ENCODE measurements at regions not wholly inside any gene's neighbourhood (a gene's known extent, or its start where the extent isn't known, plus 50 kb on each side); places are given as distances from the start of the nearest gene placed in this dataset.

DNA sequence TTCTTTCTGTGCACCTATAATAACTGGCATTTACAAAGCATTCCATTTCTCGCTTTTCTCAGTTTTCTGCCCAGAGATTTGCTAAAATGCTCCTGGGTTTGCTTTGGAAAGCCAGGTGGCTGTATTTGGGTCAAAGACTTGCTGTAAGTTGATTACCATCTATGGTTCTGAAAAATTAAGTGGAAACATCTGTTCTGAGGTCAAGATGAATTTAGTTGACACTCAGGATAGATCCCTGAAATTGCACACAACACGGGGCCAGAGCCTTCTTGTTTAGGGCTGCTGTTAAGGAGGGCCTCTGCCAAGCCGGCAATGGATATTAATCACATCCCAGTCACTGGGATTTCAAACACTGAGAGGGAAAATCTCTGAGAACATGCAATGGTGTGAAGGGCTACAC lies 111.6 kb upstream of the GLI3 start:
- no peak for DNase-seq

DNA sequence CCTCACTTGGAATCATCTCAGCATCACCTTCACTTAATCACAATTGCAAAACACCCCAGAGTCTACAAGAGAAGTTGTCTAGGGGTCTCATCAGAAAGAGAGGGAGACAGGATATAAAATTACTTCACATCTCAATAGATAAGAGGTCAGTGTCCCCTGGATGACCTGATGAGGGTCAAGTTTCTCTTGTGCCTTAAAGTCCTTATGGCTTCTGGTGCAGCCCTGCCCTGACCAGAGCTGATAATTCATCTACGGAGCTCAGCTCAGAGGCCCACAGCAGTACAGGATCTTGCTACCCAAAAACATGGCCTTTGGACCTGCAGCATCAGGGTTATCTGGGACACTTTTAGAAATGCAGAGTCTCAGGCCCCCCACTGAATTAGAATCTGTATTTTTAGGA lies 111.1 kb upstream of the GLI3 start:
- DNase-seq = no peak

DNA sequence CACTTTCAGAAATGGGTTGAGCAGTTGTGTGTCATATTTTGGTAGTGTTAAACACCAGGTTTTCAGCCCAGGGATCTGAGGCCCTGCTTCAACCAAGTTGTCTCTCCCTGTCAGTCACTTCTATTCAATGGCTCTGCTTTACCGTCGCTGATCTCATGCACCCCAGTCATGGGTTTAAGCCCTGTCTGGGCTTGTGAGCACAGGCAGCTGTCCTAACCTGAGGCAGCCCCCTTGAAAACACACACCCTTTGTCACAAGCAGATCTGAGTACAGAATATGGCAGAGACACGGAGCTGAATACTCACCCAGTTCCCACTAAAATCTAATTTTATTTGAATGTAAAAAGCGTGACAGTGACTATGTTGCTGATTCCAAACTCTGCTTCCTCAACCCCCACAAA lies 110.6 kb upstream of the GLI3 start:
- DNase-seq = no peak

DNA sequence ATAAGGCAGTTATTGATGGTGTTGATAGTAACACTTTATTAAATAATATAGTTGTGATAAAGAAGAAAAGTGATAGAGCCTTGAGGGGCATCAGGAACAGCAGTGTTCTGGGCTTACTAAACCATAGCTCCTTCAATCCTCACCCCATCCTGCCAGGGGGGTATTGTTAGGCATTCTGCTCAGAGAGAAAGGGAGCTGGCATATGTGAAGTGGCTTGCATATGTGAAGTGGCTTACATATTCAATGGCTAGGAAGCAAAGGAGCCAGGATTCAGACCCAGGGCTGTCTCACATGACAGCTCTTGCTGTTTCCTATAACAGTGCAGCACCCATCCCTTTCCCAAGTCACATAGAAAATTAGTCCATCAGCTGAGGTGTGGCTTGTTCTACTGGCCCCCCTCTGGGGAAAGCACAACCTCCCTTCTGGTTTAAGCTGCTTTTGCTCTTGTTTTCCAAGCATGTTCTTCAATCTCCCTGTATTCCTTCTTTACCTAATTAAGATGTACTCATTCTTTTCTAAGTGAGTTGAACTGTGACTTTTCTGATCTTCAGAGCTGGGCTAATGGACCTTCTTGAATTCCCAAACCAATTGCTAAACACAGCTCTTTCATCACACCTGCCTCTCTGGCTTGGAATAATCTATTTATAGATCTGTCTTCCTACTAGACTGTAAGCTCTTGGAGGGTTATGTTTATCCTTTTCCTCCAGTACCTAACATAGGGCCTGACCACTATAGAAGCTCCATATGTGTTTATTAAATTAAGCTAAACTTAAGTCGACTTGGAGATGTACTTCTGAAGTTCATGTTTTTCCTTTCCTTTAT lies 108.7 kb upstream of the GLI3 start:
- DNase-seq = no peak

DNA sequence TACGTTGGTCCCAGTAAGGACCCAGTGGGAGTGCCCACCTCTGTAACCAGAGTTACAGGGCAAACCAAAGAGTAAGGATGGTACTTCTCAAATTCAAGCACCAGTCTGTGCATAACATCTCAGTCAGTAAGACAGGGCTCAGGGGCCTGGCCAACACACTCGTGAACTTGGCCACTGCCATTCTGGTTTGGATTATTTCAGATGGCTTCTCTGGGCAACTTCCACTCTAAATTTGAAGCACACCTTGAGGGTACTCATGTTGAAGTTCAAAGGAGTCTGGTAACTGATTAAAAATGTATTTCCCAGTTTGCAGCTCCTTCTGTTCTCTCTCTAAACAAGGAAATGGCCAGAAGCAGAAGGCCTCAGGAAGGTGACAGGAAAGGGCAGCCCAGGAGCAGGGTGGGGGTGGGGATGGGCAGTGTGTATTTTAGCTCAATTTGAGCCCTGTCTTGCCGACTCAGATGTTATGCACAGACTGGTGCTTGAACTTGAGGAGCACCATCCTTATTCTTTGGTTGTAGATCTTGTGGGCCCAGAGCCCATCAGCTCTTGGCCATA lies 107.3 kb upstream of the GLI3 start:
- no peak for DNase-seq

DNA sequence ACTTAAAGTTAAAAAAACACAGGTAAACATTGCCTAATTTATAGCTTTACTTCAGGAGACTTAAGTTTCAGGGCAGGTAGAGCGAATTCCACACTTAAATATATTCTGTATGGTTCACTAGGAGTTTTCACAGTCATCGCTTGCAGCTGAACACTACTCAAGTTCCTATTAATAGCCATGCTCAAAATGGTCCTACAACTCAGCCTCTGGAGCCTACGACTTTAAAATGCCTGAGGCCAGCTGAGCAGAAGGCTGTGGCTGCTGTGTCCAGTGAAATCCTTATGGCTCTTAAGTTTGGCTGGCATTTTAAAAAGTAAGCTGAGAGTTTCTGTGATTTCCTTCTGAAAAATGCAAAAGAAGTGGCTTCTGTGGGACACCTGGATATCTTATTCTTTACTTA lies 105.4 kb upstream of the GLI3 start:
- no peak for DNase-seq

DNA sequence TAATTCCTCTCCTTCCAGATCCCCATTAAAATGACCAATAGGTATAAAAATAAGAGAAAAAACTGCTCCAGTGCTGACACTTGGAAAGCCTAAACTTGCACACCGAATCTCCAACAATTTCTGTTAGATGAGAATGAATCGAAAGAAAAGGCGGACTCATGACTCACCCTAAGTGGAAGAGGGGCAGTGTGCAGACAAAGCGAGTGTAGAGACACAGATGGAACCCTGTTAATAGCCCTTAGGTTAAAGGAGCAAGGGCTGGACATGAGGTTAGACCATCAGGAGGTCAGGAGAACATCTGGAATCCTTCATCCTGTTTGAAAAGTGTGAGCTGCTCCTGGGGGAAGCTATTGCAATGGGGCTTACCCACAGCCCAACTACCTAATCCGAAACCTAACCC lies 103.4 kb upstream of the GLI3 start:
- DNase-seq = no peak

DNA sequence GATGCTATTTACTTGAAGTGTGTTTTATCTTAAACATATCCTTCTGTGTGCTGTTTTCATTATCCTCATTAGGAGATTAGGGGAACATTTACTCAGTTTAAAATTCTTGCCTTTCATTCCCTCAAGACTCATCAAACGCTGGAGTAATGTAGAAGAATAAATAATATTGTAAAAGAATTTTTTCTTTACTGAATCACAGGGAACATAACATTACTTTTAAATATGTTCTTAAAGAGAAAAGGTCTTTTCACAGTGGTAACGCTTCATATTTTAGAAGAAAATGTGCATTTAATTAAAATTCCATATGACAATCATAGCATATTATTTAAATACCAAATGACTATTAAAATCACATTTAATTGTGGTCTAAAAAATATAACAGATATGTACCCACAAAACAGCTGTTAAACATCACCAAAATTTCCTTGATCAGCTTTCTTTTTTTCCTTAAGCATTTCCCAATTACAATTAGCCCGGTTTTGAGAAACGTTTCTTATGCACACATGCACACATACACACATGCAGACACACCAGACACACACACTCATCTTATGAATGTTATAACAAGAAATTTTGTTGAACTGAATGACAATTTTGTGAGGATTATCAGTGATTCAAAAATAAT lies 102.0 kb upstream of the GLI3 start:
- DNase-seq = no peak

DNA sequence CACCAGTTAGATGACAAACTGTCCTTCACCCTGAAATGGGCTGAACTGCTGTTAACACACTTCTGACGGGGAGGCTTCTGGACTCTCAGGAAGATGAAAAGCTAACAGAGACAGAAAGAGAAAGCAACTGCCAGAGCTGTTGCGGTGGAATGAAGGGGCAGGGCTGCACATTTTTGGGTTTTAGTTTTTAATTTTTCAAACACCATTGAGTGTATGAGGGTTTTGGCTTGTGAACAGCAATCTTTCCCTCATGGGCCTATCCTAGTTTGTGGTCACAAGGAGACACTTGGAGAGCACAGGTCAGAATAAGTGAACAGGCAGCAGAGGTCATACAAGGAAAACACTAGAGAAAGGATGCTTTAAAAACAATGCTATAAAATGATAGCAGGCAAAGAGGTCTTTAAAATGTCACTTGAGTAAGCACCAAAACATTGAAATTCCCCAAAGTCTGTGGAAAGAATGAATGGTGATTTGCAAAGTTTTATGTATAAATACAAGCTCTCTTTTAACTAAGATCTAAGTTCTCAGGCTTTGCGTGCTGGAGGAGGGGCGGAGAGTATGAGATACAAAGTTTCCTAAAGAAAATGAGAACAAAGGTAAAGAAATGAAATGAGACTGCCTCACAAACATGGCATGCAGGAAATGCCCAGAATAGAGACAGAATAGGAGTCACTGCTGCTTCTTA lies 101.4 kb upstream of the GLI3 start:
- no peak for DNase-seq

DNA sequence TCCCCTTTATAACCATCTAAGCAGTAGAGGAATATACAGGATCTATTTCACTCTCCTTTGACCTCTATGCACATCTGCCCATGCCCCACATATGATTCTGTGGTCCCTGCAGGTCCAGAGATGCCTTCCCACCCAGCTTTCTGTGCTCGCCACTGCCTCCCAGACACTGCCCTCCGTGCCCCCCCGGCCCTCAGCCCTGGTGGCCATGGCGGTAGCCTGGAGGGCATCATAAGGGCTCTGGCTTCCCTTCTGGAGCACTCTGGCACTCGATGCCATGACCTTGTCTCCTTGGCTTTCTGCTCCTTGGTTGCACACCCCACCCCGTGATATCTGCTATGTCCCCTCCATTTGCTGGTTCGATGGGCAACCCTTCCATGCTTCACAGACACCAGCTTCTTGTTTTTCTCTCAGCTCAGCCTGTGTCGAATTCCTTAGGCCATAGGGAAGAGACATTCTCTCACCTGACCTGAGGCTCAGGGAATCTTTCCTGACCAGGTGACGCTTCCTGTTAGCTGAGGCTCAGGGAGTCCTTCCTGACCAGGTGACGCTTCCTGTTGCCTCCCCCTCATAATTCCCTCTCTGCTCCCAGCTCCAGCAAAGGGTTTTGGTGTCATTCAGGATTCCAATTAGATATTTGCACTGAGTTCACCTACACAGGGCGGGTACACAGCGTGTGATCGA lies 100.4 kb upstream of the GLI3 start:
- DNase-seq = no peak

DNA sequence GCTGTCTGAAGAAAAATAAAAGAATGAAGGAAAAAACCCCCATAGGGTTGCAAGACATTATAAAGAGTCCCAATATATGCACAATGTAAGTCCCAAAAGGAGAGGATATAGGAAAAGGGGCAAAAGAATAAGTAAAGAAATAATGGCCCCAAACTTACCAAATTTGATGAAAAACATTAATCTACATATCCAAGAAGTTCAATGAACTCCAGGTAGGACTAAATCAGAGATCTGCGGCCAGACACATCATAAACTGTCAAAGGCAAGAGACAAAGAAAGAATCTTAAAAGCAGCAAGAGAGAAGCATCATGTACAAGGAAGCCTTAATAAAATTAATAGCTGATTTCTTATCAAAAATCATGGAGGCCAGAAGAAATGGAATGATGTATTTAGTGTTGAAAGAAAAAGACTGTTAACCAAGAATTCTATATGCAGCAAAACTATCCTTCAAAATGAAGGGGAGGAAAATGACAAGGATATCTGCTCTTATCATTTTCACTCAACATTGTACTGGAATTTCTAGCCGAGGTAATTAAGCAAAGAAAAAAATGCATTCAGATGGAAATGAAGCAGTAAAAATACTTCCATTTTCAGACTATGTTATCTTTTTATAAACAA lies 95.7 kb upstream of the GLI3 start:
- DNase-seq = no peak

DNA sequence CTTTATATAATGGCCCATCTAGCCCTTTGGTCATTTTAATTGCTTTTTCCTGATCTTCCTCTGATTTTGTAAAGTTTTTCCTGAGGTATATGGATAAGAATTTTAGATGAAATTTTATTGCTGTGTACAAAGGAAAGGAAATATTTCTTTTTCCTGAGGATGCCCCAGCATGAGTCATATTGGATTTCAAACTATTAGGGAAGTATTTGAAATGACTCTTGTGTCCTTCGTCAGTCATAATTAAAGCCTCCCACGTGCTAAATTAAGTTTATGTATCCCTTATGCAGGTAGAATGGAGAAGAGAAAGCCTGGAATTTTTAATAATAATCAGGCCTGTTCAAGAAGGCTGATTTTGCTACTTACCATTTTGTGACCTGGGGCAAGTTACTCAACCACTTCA lies 82.6 kb upstream of the GLI3 start:
- DNase-seq = no peak

DNA sequence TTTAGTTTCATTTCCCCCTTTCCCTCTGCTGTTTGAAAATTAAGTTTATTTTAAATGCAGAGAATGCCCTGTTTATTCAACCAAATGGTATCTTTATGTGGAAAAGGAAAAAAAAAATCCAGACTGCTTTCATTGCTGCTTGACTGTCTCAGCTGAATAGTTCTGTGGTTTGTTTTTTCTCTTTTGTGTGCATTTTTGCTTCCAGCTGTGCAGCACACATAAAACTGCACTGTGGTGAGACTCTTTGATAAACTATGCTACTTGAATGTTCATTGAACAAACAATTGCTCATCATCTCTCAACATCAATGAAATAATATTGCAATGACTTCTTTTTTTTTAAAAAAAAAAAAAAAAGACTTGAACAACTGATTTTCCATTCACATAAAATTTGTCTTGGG lies 78.6 kb upstream of the GLI3 start:
- DNase-seq = no peak

DNA sequence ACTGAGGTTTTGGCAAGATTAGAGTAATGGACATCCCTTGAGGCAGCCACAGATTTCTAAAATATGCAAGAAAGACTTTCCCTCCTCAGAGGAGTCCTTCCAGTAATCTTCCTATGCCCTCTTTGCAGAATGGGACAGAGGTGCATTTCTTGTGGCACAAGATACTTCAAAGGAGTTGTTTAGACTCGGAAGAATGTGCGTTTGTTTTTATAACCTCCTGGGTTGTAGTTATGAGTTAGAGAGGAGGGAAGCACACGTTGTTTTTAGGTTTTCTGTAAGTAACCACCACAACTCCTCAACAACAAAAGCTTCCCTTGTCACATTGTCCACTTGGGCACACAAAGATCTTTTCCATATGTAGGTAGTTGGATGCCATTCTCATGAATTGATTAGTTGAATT lies 78.1 kb upstream of the GLI3 start:
- no peak for DNase-seq

DNA sequence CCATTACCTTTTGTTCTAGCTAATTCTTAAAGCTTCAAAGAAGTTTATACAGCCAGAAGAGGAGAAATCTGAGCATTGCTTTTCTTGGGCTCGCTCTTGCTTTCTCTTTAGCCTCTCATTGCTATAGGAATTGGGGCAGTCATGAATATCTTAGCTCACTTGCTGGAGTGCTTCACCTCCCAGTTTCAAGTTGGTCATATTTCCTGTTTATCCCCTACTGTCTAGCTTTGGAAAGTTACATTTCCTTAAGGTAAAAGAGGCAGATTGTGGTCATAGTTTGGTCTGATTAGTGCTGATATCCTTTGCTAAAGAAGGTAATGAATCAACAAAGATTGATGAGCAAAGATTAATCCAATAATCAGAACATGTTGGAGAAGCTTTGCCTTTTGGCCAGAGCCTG lies 77.7 kb upstream of the GLI3 start:
- DNase-seq = no peak

DNA sequence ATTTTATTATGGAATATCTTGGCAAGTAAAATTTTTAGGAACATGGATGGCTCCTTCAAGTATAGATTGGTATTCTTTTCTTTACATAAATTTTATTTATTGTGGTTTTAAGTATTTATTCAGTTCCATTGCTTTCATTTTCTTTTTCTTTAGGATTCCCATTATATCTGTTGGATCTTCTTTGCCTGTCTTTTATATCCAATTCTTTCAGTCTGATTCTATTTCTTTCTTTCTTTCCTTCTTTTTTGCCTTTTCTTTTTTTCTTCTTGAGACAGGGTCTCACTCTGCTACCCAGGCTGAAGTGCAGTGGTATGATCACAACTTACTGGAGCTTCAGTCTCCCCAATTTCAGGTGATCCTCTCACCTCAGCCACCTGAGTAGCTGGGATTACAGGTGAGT lies 74.2 kb upstream of the GLI3 start:
- no peak for DNase-seq

DNA sequence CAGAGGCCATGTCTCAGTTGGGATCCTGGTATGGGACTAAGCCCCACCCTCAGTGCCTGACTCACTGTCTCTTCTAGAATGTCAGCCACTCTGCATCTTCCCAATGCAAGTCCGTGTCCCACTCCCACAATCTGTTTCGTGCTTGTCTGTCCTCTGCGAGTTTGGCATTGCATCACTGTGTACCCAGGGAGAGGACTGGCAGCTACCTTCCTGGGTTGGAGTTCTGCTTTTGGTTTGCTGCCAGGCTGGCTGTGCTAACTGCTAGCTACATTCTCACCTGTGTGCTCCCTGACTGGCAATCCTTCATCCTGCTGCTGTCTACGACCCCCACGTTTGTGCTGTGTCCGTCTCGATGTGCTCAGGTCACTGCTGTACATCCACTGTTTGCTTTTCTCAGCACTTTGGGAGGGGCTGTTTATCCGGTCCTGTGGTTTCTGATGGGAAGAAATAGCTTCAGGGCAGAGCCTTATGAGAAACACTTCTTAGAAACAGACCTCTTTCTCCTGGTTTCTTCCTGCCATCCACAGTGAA lies 56.0 kb upstream of the GLI3 start:
- DNase-seq = no peak

DNA sequence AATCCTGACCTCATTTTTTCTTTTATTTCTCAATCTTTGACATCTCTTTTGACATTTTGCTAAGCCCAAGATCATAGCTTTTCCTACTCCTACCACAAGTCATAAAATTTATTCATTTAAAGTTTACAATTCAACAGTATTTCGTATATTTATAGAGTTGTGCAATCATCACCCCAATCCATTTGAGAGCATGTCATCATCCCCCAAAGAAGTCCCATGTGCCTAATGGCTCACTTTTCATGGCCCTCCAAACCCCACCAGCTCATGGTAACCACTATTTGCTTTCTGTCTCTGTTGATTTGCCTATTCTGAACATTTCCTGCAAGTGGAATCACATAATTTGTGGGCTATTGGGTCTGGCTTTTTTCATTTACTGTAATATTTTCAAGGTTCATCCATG lies 52.5 kb upstream of the GLI3 start:
- no peak for DNase-seq

Data from activated CD4-positive, alpha-beta T cell treated with anti-CD3 and anti-CD28 coated beads, Interleukin-2, amount 50 U/mL, for 48 hours (primary cell).